ENCODE measurements at regions not wholly inside any gene's neighbourhood (a gene's known extent, or its start where the extent isn't known, plus 50 kb on each side); places are given as distances from the start of the nearest gene placed in this dataset.

DNA sequence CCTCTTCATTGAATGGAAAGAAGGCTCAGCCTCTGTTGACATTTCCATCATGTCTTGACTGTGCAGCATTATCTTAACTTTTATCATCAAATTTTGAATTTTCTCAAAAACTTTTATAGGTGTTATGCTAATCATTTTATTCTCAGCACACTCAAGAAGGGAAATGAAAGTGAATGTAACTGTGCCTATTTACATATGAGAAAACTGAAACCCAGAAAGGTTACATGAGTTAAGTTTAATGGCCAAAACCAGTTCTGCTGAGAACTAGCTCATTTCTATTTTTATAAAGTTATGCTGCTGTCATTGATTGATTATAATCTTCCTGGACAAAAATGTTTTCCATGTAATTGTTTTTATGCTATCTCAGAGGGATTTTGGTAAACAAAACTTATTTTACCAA lies 618.8 kb upstream of the NRXN1 start:
- no peaks in the 10 kb centered on the region for H3K4me1 ChIP-seq (ENCODE audit: control insufficient read depth, insufficient read depth, low read length)
- ChIA-PET POLR2A (no interaction called here), CTCF (no interaction called here)
- H3K4me3 ChIP-seq (ENCODE audit: low read depth, low read length), result no peak overlapping the region
- H3K36me3 ChIP-seq (ENCODE audit: control insufficient read depth in 2 of 2, insufficient read depth in 1 of 2, low read length in 2 of 2), result no peaks in the 10 kb centered on the region
- no peaks in the 10 kb centered on the region for H3K9me3 ChIP-seq (ENCODE audit: control insufficient read depth, insufficient read depth, low read depth, low read length)
- no peak for TF ChIP-seq HOXA7 (CRISPR knock-in tag; IDR thresholded peaks at IDR 0.05; ENCODE audit: borderline replicate concordance)
- TF ChIP-seq ZNF157 (tag by site-specific recombination; IDR thresholded peaks at IDR 0.05), result no peak
- no peak for TF ChIP-seq KLF7 (tag by site-specific recombination; IDR thresholded peaks at IDR 0.05; ENCODE audit: borderline replicate concordance)
- no peak for TF ChIP-seq ZNF449 (tag by site-specific recombination; IDR thresholded peaks at IDR 0.05)
- TF ChIP-seq ZNF558 (tag by site-specific recombination; IDR thresholded peaks at IDR 0.05), result no peak
- TF ChIP-seq AEBP2 (tag by site-specific recombination; IDR thresholded peaks at IDR 0.05; ENCODE audit: borderline replicate concordance), result no peak
- no peak for TF ChIP-seq KLF9 (tag by site-specific recombination; IDR thresholded peaks at IDR 0.05; ENCODE audit: low read depth)
- no peak for TF ChIP-seq ZNF473 (tag by site-specific recombination; IDR thresholded peaks at IDR 0.05)
- no peak for TF ChIP-seq GFI1B (tag by site-specific recombination; IDR thresholded peaks at IDR 0.05)
- no peak for TF ChIP-seq ZNF521 (tag by site-specific recombination; IDR thresholded peaks at IDR 0.05)
- TF ChIP-seq SP2 (tag by site-specific recombination; IDR thresholded peaks at IDR 0.05), result no peak
- no peak for TF ChIP-seq ZNF19 (tag by site-specific recombination; IDR thresholded peaks at IDR 0.05; ENCODE audit: low read depth)
- TF ChIP-seq SCRT1 (tag by site-specific recombination; IDR thresholded peaks at IDR 0.05; ENCODE audit: borderline replicate concordance), result no peak
- TF ChIP-seq TSHZ1 (tag by site-specific recombination; IDR thresholded peaks at IDR 0.05; ENCODE audit: borderline replicate concordance), result no peak
- TF ChIP-seq ZNF501 (tag by site-specific recombination; IDR thresholded peaks at IDR 0.05), result no peak
- TF ChIP-seq, protein P1, sequence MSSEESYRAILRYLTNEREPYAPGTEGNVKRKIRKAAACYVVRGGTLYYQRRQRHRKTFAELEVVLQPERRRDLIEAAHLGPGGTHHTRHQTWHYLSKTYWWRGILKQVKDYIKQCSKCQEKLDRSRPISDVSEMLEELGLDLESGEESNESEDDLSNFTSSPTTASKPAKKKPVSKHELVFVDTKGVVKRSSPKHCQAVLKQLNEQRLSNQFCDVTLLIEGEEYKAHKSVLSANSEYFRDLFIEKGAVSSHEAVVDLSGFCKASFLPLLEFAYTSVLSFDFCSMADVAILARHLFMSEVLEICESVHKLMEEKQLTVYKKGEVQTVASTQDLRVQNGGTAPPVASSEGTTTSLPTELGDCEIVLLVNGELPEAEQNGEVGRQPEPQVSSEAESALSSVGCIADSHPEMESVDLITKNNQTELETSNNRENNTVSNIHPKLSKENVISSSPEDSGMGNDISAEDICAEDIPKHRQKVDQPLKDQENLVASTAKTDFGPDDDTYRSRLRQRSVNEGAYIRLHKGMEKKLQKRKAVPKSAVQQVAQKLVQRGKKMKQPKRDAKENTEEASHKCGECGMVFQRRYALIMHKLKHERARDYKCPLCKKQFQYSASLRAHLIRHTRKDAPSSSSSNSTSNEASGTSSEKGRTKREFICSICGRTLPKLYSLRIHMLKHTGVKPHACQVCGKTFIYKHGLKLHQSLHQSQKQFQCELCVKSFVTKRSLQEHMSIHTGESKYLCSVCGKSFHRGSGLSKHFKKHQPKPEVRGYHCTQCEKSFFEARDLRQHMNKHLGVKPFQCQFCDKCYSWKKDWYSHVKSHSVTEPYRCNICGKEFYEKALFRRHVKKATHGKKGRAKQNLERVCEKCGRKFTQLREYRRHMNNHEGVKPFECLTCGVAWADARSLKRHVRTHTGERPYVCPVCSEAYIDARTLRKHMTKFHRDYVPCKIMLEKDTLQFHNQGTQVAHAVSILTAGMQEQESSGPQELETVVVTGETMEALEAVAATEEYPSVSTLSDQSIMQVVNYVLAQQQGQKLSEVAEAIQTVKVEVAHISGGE (tag by site-specific recombination; conservative IDR thresholded peaks at IDR 0.05; ENCODE audit: low read depth), result no peak
- H3K27ac ChIP-seq (ENCODE audit: extremely low read depth, low read depth, low read length), result no peak overlapping the region

DNA sequence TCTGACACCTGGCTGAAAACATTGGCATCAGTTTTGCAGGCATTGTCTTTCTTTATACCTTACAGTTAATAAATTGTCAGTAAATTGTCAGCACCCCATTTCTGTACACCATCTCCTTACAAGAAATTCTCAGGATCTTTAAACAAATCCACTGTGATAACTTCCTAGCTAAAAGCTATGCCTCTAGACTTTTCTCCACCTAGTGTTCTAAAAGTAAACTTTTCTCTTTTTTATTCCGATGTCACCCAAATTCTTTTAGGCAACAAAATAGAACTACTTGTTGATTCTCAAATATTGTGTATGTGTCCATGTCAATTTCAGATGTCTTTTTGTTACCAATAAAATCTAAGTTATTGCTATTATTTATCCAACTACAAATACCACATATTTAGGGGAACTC lies 617.4 kb upstream of the NRXN1 start:
- ChIA-PET POLR2A (no interaction called here), CTCF (no interaction called here)
- Histone ChIP-seq H3K27ac (ENCODE audit: extremely low read depth, low read depth, low read length) (no peak overlapping the region), H3K9me3 (ENCODE audit: control insufficient read depth, insufficient read depth, low read depth, low read length) (no peaks in the 10 kb centered on the region), H3K4me3 (ENCODE audit: low read depth, low read length) (no peak overlapping the region), H3K36me3 (ENCODE audit: control insufficient read depth in 2 of 2, insufficient read depth in 1 of 2, low read length in 2 of 2) (no peaks in the 10 kb centered on the region), H3K4me1 (ENCODE audit: control insufficient read depth, insufficient read depth, low read length) (no peaks in the 10 kb centered on the region)
- no peak for TF ChIP-seq ZNF366 (tag by site-specific recombination; conservative IDR thresholded peaks at IDR 0.05)
- TF ChIP-seq, protein P2, sequence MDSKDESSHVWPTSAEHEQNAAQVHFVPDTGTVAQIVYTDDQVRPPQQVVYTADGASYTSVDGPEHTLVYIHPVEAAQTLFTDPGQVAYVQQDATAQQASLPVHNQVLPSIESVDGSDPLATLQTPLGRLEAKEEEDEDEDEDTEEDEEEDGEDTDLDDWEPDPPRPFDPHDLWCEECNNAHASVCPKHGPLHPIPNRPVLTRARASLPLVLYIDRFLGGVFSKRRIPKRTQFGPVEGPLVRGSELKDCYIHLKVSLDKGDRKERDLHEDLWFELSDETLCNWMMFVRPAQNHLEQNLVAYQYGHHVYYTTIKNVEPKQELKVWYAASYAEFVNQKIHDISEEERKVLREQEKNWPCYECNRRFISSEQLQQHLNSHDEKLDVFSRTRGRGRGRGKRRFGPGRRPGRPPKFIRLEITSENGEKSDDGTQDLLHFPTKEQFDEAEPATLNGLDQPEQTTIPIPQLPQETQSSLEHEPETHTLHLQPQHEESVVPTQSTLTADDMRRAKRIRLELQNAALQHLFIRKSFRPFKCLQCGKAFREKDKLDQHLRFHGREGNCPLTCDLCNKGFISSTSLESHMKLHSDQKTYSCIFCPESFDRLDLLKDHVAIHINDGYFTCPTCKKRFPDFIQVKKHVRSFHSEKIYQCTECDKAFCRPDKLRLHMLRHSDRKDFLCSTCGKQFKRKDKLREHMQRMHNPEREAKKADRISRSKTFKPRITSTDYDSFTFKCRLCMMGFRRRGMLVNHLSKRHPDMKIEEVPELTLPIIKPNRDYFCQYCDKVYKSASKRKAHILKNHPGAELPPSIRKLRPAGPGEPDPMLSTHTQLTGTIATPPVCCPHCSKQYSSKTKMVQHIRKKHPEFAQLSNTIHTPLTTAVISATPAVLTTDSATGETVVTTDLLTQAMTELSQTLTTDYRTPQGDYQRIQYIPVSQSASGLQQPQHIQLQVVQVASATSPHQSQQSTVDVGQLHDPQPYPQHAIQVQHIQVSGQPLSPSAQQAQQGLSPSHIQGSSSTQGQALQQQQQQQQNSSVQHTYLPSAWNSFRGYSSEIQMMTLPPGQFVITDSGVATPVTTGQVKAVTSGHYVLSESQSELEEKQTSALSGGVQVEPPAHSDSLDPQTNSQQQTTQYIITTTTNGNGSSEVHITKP (tag by site-specific recombination; IDR thresholded peaks at IDR 0.05), result no peak
- no peak for TF ChIP-seq ZNF133 (tag by site-specific recombination; IDR thresholded peaks at IDR 0.05)
- TF ChIP-seq, protein P3, sequence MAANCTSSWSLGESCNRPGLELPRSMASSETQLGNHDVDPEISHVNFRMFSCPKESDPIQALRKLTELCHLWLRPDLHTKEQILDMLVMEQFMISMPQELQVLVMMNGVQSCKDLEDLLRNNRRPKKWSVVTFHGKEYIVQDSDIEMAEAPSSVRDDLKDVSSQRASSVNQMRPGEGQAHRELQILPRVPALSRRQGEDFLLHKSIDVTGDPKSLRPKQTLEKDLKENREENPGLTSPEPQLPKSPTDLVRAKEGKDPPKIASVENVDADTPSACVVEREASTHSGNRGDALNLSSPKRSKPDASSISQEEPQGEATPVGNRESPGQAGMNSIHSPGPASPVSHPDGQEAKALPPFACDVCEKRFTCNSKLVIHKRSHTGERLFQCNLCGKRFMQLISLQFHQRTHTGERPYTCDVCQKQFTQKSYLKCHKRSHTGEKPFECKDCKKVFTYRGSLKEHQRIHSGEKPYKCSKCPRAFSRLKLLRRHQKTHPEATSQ (tag by site-specific recombination; IDR thresholded peaks at IDR 0.05), result no peak
- TF ChIP-seq OSR2 (tag by site-specific recombination; IDR thresholded peaks at IDR 0.05), result no peak
